ENCODE measurements at regions not wholly inside any gene's neighbourhood (a gene's known extent, or its start where the extent isn't known, plus 50 kb on each side); places are given as distances from the start of the nearest gene placed in this dataset.

- TF ChIP-seq RFX5 (IDR thresholded peaks at IDR 0.05; ENCODE audit: low read depth, low read length) = no peak
- TF ChIP-seq CEBPB (IDR thresholded peaks at IDR 0.05; ENCODE audit: low read depth, low read length) = no peak
- no peak for TF ChIP-seq POLR2A (IDR thresholded peaks at IDR 0.05; ENCODE audit: low read depth, low read length)
- no peak for TF ChIP-seq CTCF (conservative IDR thresholded peaks at IDR 0.05; ENCODE audit: low read depth, low read length)
- TF ChIP-seq BHLHE40 (IDR thresholded peaks at IDR 0.05; ENCODE audit: low read depth, low read length) = no peak
- no peak for TF ChIP-seq RCOR1 (IDR thresholded peaks at IDR 0.05; ENCODE audit: insufficient replicate concordance, low read length)
- TF ChIP-seq SMC3 (IDR thresholded peaks at IDR 0.05; ENCODE audit: low read depth, low read length) = no peak
- TF ChIP-seq ELK1 (IDR thresholded peaks at IDR 0.05; ENCODE audit: borderline replicate concordance, low read depth, low read length) = no peak
- no peak for TF ChIP-seq USF2 (IDR thresholded peaks at IDR 0.05; ENCODE audit: low read depth, low read length)
Observed at GRCh38 chr7:68977385-68978055, 620.8 kb upstream of the AUTS2 start.

Measured in IMR-90 (cell line).